Breast epithelium (tissue), 4 donors: ENCODE measurements at regions not wholly inside any gene's neighbourhood (a gene's known extent, or its start where the extent isn't known, plus 50 kb on each side); places are given as distances from the start of the nearest gene placed in this dataset.
"Not testable (repeated sequence)": the region's sequence is repeated elsewhere in the genome, so short reads cannot be mapped to it uniquely, and the experiment has no call there.

Experiments
- DNase-seq, 2 donors: peaks; one replicate each; pipeline ENCODE4 v3.0.0-alpha.2; 2019; ENCODE audit warnings: low spot score in 2 of 2
- H3K27ac ChIP-seq, 2 donors: fragments of 200-600 bp; sonication (generic) in 1 of 2; one replicate each; pipeline ENCODE4 v1.5.1; 2016 to 2019; ENCODE audit warnings: mild to moderate bottlenecking in 1 of 2
- H3K27me3 ChIP-seq, 2 donors: fragments of 200-600 bp; sonication (generic) in 1 of 2; one replicate each; pipeline versions ENCODE4 v1.5.1 to v1.6.0; 2017 to 2019; ENCODE audit warnings: control low read depth in 1 of 2, mild to moderate bottlenecking in 1 of 2
- H3K36me3 ChIP-seq: fragments of 200-600 bp; one replicate; pipeline ENCODE4 v1.5.1; 2019
- H3K4me1 ChIP-seq, 2 donors: fragments of 200-600 bp; sonication (generic); one replicate each; pipeline ENCODE4 v1.5.1; 2016 to 2019; ENCODE audit warnings: control low read depth in 1 of 2
- H3K4me3 ChIP-seq, 3 donors: fragments of 200-600 bp; sonication (generic); 1 replicate in 2 of 3; 2 replicates in 1 of 3; pipeline ENCODE4 v1.5.1; 2016 to 2019; ENCODE audit warnings: mild to moderate bottlenecking in 3 of 3, moderate library complexity in 2 of 3
- H3K9me3 ChIP-seq, 2 donors: fragments of 200-600 bp; sonication (generic) in 1 of 2; one replicate each; pipeline ENCODE4 v1.5.1; 2016 to 2019; ENCODE audit warnings: control low read depth in 1 of 2
- CTCF ChIP-seq, 3 donors: fragments of 450-650 bp; IDR thresholded peaks; one replicate each; pipeline ENCODE4 v1.5.1; 2016 to 2017; ENCODE audit warnings: antibody characterized with exemption in 3 of 3, mild to moderate bottlenecking in 3 of 3, moderate library complexity in 3 of 3
- POLR2A ChIP-seq: fragments of 450-650 bp; IDR thresholded peaks from one replicate; pipeline ENCODE4 v1.6.1; 2016; ENCODE audit warnings: antibody characterized with exemption, mild to moderate bottlenecking, moderate library complexity
- POLR2AphosphoS5 ChIP-seq, 3 donors: sonication (generic); formaldehyde crosslinking; IDR thresholded peaks; one replicate each; pipeline ENCODE4 v1.6.1; 2017; ENCODE audit warnings: antibody characterized with exemption in 3 of 3
- intact Hi-C: fragments of 100-400 bp; cut with DNase I; formaldehyde crosslinking; loops from one replicate; pipeline ENCODE4 v1.15.1; 2023; ENCODE audit warnings: low total_unique reads

GRCh38 chr5:166724284-166724683 lies 1567.2 kb upstream of the WWC1 start:
- no peak for DNase-seq
- no peaks in the 10 kb centered on the region for H3K4me1 ChIP-seq
- no peak for TF ChIP-seq CTCF (IDR thresholded peaks at IDR 0.05)
- no peak for TF ChIP-seq POLR2A
- TF ChIP-seq POLR2AphosphoS5 (IDR thresholded peaks at IDR 0.05): no peak
- no peaks in the 10 kb centered on the region for H3K9me3 ChIP-seq
- intact Hi-C loops: loop anchor here (5.0 kb wide), 1 partner anchor 118 kb away; no protein-coding TSS in a partner anchor
- no peak overlapping the region for H3K4me3 ChIP-seq
- H3K27me3 ChIP-seq: no peaks in the 10 kb centered on the region
- H3K36me3 ChIP-seq: no peaks in the 10 kb centered on the region
- no peak overlapping the region for H3K27ac ChIP-seq

- Histone ChIP-seq H3K27ac (no peak overlapping the region), H3K4me1 (no peaks in the 10 kb centered on the region), H3K9me3 (no peaks in the 10 kb centered on the region), H3K4me3 (no peak overlapping the region), H3K36me3 (no peaks in the 10 kb centered on the region), H3K27me3 (no peaks in the 10 kb centered on the region)
- no peak for TF ChIP-seq POLR2AphosphoS5 (IDR thresholded peaks at IDR 0.05)
- no peak for TF ChIP-seq CTCF (IDR thresholded peaks at IDR 0.05)
- no peak for TF ChIP-seq POLR2A
- no peak for DNase-seq
- intact Hi-C loops: no loop called here
Observed at GRCh38 chr5:166725593-166725992, 1565.9 kb upstream of the WWC1 start.

GRCh38 chr5:166726406-166726805 lies 1565.0 kb upstream of the WWC1 start:
- intact Hi-C loops: no loop called here
- Histone ChIP-seq H3K4me1 (no peaks in the 10 kb centered on the region), H3K27me3 (no peaks in the 10 kb centered on the region), H3K36me3 (no peaks in the 10 kb centered on the region), H3K9me3 (no peaks in the 10 kb centered on the region), H3K4me3 (no peak overlapping the region), H3K27ac (no peak overlapping the region)
- DNase-seq: no peak
- TF ChIP-seq POLR2AphosphoS5 (IDR thresholded peaks at IDR 0.05) (no peak), POLR2A (no peak), CTCF (IDR thresholded peaks at IDR 0.05) (no peak)

- H3K4me1 ChIP-seq, H3K4me3 ChIP-seq, H3K36me3 ChIP-seq, H3K27me3 ChIP-seq, H3K9me3 ChIP-seq, DNase-seq, H3K27ac ChIP-seq, intact Hi-C loops: not testable (repeated sequence)
Observed at GRCh38 chr5:166742951-166743350, 1548.5 kb upstream of the WWC1 start.

- no peak overlapping the region for H3K27ac ChIP-seq
- no peak for DNase-seq
- no peak for TF ChIP-seq POLR2AphosphoS5 (IDR thresholded peaks at IDR 0.05)
- no peak for TF ChIP-seq POLR2A
- no peak for TF ChIP-seq CTCF (IDR thresholded peaks at IDR 0.05)
- no peaks in the 10 kb centered on the region for H3K36me3 ChIP-seq
- H3K9me3 ChIP-seq: no peaks in the 10 kb centered on the region
- H3K27me3 ChIP-seq: no peaks in the 10 kb centered on the region
- H3K4me1 ChIP-seq: no peaks in the 10 kb centered on the region
- intact Hi-C loops: no loop called here
- H3K4me3 ChIP-seq: no peak overlapping the region
Observed at GRCh38 chr5:166746506-166746905, 1544.9 kb upstream of the WWC1 start.

- Histone ChIP-seq H3K27me3 (no peaks in the 10 kb centered on the region), H3K27ac (no peak overlapping the region), H3K9me3 (no peaks in the 10 kb centered on the region), H3K4me1 (no peaks in the 10 kb centered on the region), H3K4me3 (no peak overlapping the region), H3K36me3 (no peaks in the 10 kb centered on the region)
- TF ChIP-seq CTCF (IDR thresholded peaks at IDR 0.05) (no peak), POLR2A (no peak), POLR2AphosphoS5 (IDR thresholded peaks at IDR 0.05) (no peak)
- intact Hi-C loops: no loop called here
- no peak for DNase-seq
Observed at GRCh38 chr5:166750376-166750775, 1541.1 kb upstream of the WWC1 start.
